ENCODE measurements at regions not wholly inside any gene's neighbourhood (a gene's known extent, or its start where the extent isn't known, plus 50 kb on each side); places are given as distances from the start of the nearest gene placed in this dataset.
A peak's percentile ranks its signal among the peaks of the same experiment; 100 is the strongest.

DNA sequence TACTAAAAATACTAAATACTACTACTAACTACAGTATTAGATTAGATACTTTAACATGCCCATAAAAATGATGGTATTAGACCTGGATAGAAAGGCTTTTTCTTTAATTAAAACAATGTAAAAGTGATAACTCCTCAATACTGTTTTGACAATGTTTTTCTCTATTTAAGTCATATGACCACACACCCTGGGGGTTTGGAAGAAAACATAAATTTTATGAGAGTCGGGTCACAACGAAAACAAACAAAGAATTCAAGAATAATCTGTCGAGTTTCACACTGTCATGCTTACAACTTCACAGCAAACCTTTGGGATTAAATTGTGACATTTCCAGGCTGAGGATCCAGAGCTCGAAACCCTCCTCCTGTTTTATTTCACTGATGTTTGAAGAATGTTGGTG lies 107.4 kb upstream of the SOX4 start:
- no peak overlapping the region for H3K27ac ChIP-seq
- H3K9me3 ChIP-seq (ENCODE audit: severe bottlenecking) = no peaks in the 10 kb centered on the region
- no peak for DNase-seq
- TF ChIP-seq, protein P1, sequence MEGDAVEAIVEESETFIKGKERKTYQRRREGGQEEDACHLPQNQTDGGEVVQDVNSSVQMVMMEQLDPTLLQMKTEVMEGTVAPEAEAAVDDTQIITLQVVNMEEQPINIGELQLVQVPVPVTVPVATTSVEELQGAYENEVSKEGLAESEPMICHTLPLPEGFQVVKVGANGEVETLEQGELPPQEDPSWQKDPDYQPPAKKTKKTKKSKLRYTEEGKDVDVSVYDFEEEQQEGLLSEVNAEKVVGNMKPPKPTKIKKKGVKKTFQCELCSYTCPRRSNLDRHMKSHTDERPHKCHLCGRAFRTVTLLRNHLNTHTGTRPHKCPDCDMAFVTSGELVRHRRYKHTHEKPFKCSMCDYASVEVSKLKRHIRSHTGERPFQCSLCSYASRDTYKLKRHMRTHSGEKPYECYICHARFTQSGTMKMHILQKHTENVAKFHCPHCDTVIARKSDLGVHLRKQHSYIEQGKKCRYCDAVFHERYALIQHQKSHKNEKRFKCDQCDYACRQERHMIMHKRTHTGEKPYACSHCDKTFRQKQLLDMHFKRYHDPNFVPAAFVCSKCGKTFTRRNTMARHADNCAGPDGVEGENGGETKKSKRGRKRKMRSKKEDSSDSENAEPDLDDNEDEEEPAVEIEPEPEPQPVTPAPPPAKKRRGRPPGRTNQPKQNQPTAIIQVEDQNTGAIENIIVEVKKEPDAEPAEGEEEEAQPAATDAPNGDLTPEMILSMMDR (IDR thresholded peaks at IDR 0.05; ENCODE audit: low read depth, low read length) = no peak
- H3K36me3 ChIP-seq = no peaks in the 10 kb centered on the region
- no peak overlapping the region for H3K4me3 ChIP-seq (ENCODE audit: low read depth, low read length)
- H3K27me3 ChIP-seq (ENCODE audit: insufficient read depth, low read depth, severe bottlenecking) = no peaks in the 10 kb centered on the region

DNA sequence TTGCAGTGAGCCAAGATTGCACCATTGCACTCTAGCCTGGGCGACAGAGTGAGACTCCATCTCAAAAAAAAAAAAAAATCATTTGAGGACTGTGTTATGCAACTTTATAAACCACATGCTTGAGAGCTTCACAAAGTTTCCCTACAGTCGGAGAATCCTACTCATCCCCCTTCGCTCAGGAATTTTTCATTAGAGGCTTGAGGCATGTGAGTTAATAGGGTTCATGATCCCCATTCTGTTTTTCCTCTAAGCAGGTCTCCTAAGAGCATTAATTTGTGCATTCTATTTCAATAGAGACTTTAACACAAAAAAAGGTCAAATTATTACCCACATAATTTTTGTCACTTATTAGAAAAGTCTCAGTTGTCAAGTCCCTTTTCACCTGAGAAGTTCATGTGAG lies 103.7 kb upstream of the SOX4 start:
- DNase-seq = no peak
- Histone ChIP-seq H3K9me3 (ENCODE audit: severe bottlenecking) (peaks cover 9% of the 10 kb centered on the region), H3K27me3 (ENCODE audit: insufficient read depth, low read depth, severe bottlenecking) (no peaks in the 10 kb centered on the region), H3K36me3 (no peaks in the 10 kb centered on the region), H3K27ac (no peak overlapping the region), H3K4me3 (ENCODE audit: low read depth, low read length) (no peak overlapping the region)
- TF ChIP-seq, protein P1 (IDR thresholded peaks at IDR 0.05; ENCODE audit: low read depth, low read length) = no peak

DNA sequence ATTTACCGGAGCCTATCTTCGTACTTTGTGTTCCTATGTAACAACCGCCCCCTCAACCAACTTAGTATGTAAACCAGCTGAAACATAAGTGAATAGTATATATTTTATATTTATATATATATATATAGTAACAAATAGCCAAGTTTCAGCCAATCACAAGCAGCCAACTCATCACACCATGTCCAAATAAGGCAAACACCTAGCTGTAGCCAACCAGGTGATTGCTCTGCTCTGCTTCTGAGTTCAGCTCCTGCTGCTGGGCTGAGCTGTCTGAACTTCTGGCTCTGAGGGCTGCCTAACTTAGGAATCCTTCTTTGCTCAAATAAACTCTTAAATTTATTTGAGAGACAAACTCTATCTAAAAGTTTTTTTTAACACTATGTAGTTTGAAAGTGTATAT lies 101.6 kb upstream of the SOX4 start:
- DNase-seq = no peak
- Histone ChIP-seq H3K9me3 (ENCODE audit: severe bottlenecking) (peaks cover 9% of the 10 kb centered on the region), H3K27ac (no peak overlapping the region), H3K36me3 (no peaks in the 10 kb centered on the region), H3K27me3 (ENCODE audit: insufficient read depth, low read depth, severe bottlenecking) (no peaks in the 10 kb centered on the region), H3K4me3 (ENCODE audit: low read depth, low read length) (no peak overlapping the region)
- TF ChIP-seq, protein P1 (IDR thresholded peaks at IDR 0.05; ENCODE audit: low read depth, low read length) = no peak

DNA sequence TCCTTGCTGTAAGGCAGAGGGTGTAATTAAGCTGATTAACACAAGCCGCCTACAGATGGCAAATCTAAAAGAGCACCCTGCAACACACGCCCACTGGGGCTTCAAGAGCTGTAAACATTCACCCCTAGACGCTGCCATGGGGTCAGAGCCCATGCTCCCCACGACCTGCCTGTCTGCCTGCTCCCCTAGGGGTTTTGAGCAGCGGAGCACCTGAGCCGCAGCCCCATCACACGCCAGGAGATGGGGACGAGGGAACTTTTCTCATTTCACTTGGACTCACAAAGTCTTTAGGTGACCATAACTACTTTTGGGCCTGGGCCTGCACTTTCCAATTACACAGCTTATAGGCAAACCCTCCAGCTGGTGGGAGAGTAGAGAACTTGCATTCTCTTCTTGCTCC lies 99.0 kb upstream of the SOX4 start:
- no peak overlapping the region for H3K4me3 ChIP-seq (ENCODE audit: low read depth, low read length)
- H3K27me3 ChIP-seq (ENCODE audit: insufficient read depth, low read depth, severe bottlenecking) = no peaks in the 10 kb centered on the region
- peak overlapping the region; percentile 0; the same call in 1 of the 2 replicates for H3K27ac ChIP-seq
- peak; percentile 53 for DNase-seq
- H3K9me3 ChIP-seq (ENCODE audit: severe bottlenecking) = peaks cover 9% of the 10 kb centered on the region
- TF ChIP-seq, protein P1 (IDR thresholded peaks at IDR 0.05; ENCODE audit: low read depth, low read length) = 0 out of 2 replicates have a peak, but pooled peaks have one; percentile 18
- H3K36me3 ChIP-seq = no peaks in the 10 kb centered on the region

DNA sequence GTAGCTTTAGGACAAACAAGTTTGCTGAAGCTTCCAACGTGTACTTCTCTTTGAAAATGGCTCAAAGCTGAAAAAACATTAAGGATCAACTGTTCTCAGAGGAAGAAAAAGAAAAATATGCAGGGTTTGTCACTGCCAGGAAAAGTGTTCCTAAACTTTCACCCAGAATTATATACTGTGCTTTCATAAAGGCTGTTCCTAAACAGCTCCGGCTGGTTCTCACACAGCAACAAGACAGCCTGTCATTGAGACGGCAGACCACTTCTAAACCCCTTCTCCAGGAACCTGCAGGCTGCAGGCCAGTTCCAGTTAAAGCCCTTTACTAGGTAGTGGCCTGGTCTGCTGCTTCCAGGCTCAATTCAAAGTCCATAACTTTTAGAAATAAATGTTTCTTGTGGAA lies 97.4 kb upstream of the SOX4 start:
- TF ChIP-seq, protein P1 (IDR thresholded peaks at IDR 0.05; ENCODE audit: low read depth, low read length) = no peak
- no peak for DNase-seq

DNA sequence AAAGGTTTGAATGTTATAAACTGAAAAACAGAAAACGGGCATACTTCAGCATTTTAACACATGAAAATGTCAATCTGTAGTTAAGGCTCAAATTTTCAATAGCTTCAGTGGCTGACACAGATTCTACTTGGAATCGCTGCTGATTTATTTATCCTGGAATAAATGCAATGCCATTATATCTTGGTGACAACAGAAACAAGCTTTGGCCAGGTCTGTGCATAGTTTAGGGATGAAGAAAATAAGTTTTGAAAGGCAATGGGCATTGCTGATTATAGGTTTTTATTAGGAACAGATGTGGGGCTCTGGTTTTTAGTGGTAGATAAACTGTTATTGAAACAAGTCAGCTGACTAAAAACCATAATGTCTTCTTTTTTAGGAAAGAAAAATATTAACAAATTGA lies 96.8 kb upstream of the SOX4 start:
- peaks cover 9% of the 10 kb centered on the region for H3K9me3 ChIP-seq (ENCODE audit: severe bottlenecking)
- TF ChIP-seq, protein P1 (IDR thresholded peaks at IDR 0.05; ENCODE audit: low read depth, low read length) = no peak
- H3K27me3 ChIP-seq (ENCODE audit: insufficient read depth, low read depth, severe bottlenecking) = no peaks in the 10 kb centered on the region
- H3K36me3 ChIP-seq = no peaks in the 10 kb centered on the region
- no peak overlapping the region for H3K27ac ChIP-seq
- no peak overlapping the region for H3K4me3 ChIP-seq (ENCODE audit: low read depth, low read length)
- no peak for DNase-seq

More for the DNA sequence above, 97.4 kb upstream of the SOX4 start:
- Histone ChIP-seq H3K9me3 (ENCODE audit: severe bottlenecking) (peaks cover 9% of the 10 kb centered on the region), H3K4me3 (ENCODE audit: low read depth, low read length) (no peak overlapping the region), H3K36me3 (no peaks in the 10 kb centered on the region), H3K27me3 (ENCODE audit: insufficient read depth, low read depth, severe bottlenecking) (no peaks in the 10 kb centered on the region), H3K27ac (no peak overlapping the region)

Data from WERI-Rb-1 (cell line).